Keratinocyte (primary cell): ENCODE measurements at regions not wholly inside any gene's neighbourhood (a gene's known extent, or its start where the extent isn't known, plus 50 kb on each side); places are given as distances from the start of the nearest gene placed in this dataset.

Experiments
- EZH2 ChIP-seq: IDR thresholded peaks from one replicate; pipeline ENCODE4 v1.6.1; 2012; ENCODE audit warnings: inconsistent platforms, mild to moderate bottlenecking, low read length, moderate library complexity
- TF ChIP-seq, protein P1 (sequence below), 3 experiments: IDR thresholded peaks in 1 of 3; conservative IDR thresholded peaks in 1 of 3; optimal IDR thresholded peaks in 1 of 3; 2 replicates in 2 of 3; 3 replicates in 1 of 3; pipeline versions ENCODE3 to v1.5.1; 2011; ENCODE audit warnings: low read length in 3 of 3, mild to moderate bottlenecking in 3 of 3, moderate library complexity in 2 of 3, control low read depth in 1 of 3, inconsistent platforms in 1 of 3; ENCODE audit not compliant: insufficient read depth in 2 of 3; ENCODE audit errors: extremely low read depth in 1 of 3

DNA sequence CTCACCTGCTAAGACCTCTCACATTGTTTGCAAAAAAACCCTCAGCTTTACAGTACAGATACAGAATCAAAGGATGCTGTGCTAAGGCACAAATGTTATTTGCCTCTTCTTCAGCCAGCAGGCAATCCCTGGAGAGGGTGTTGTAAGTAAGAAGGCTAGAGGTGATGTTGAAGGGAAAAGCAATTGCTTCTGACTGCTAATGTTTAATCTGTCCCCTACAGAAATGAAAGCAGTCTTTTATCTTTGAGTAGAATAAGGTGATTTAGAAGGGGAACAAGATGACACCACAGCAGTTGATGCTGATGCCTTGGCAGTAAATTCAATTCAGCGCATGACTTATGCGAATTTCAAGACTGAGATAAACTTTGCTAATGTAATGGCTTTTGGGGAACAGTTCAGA lies 1064.8 kb upstream of the IGFBP7 start:
- TF ChIP-seq, protein P1, sequence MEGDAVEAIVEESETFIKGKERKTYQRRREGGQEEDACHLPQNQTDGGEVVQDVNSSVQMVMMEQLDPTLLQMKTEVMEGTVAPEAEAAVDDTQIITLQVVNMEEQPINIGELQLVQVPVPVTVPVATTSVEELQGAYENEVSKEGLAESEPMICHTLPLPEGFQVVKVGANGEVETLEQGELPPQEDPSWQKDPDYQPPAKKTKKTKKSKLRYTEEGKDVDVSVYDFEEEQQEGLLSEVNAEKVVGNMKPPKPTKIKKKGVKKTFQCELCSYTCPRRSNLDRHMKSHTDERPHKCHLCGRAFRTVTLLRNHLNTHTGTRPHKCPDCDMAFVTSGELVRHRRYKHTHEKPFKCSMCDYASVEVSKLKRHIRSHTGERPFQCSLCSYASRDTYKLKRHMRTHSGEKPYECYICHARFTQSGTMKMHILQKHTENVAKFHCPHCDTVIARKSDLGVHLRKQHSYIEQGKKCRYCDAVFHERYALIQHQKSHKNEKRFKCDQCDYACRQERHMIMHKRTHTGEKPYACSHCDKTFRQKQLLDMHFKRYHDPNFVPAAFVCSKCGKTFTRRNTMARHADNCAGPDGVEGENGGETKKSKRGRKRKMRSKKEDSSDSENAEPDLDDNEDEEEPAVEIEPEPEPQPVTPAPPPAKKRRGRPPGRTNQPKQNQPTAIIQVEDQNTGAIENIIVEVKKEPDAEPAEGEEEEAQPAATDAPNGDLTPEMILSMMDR (optimal IDR thresholded peaks at IDR 0.05 in 1 of 3, IDR thresholded peaks at IDR 0.05 in 1 of 3, conservative IDR thresholded peaks at IDR 0.05 in 1 of 3; ENCODE audit: extremely low read depth in 1 of 3, insufficient read depth in 2 of 3, low read length in 3 of 3) = no peak
- TF ChIP-seq EZH2 = no peak
